K562 (cell line): ENCODE measurements at regions not wholly inside any gene's neighbourhood (a gene's known extent, or its start where the extent isn't known, plus 50 kb on each side); places are given as distances from the start of the nearest gene placed in this dataset.

Experiments
- EZH2 ChIP-seq: IDR thresholded peaks from 2 replicates; pipeline ENCODE4 v1.6.1; 2012; ENCODE audit warnings: low read depth, mild to moderate bottlenecking, inconsistent platforms, low read length, borderline replicate concordance
- KDM5B ChIP-seq: fragments of 200-600 bp; sonication (generic); IDR thresholded peaks from 2 replicates; pipeline ENCODE4 v1.6.1; 2012; ENCODE audit warnings: low read depth, mild to moderate bottlenecking, moderate library complexity, low read length, control low read depth, inconsistent platforms; ENCODE audit not compliant: insufficient replicate concordance
- POLR2A ChIP-seq: fragments of 450-650 bp; conservative IDR thresholded peaks from 2 replicates; pipeline ENCODE4 v1.6.1; 2016
- RAD51 ChIP-seq: fragments of 450-650 bp; IDR thresholded peaks from 2 replicates; pipeline ENCODE4 v1.7.1; 2016; ENCODE audit warnings: low read depth, mild to moderate bottlenecking, borderline replicate concordance
- SAP30 ChIP-seq: fragments of 200-600 bp; sonication (generic); IDR thresholded peaks from 2 replicates; pipeline ENCODE4 v1.6.1; 2012; ENCODE audit warnings: borderline replicate concordance, low read depth, mild to moderate bottlenecking, moderate library complexity, low read length, control low read depth, inconsistent platforms; ENCODE audit not compliant: insufficient read depth, poor library complexity, severe bottlenecking
- TF ChIP-seq, protein P1 (sequence below): sonication (generic); formaldehyde crosslinking; IDR thresholded peaks from 2 replicates; pipeline ENCODE4 v1.9.0; 2022; ENCODE audit warnings: mild to moderate bottlenecking, missing genetic modification reagents
- TF ChIP-seq, protein P2 (sequence below): fragments of 250-450 bp; sonication (Bioruptor Pico); IDR thresholded peaks from 2 replicates; pipeline ENCODE4 v1.4.0; 2020; ENCODE audit warnings: mild to moderate bottlenecking
- TF ChIP-seq, protein P3 (sequence below), 2 experiments: IDR thresholded peaks; 2 replicates each; pipeline ENCODE4 v1.6.1; 2011; ENCODE audit warnings: borderline replicate concordance in 1 of 2, control low read depth in 1 of 2, low read depth in 1 of 2, low read length in 1 of 2, mild to moderate bottlenecking in 1 of 2, mixed read lengths in 1 of 2, moderate library complexity in 1 of 2; ENCODE audit not compliant: insufficient read depth in 1 of 2, insufficient read length in 1 of 2, poor library complexity in 1 of 2, severe bottlenecking in 1 of 2; ENCODE audit errors: extremely low read depth in 1 of 2

DNA sequence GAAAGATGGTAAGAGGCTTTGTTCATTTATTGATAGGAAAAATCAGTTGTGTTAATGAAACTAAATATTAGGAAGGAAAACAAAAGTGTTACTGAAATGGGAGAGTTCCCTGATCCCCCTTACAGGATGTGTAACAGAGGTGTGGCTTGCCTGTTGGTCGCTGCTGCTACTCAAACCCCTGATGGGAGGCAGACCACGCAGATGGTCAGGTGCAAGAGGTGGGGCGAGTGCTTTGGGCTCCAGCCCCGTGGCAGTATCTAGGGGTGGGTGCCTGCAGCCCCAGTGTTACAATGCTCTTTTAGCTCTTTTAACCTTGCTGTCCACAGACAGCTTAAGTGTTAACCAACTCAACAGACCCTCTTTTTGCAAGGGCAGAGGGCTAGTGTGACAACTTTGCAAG is 319.6 kb upstream of the DCN start:
- no peak for TF ChIP-seq RAD51
- no peak for TF ChIP-seq POLR2A
- no peak for TF ChIP-seq SAP30
- TF ChIP-seq, protein P1, sequence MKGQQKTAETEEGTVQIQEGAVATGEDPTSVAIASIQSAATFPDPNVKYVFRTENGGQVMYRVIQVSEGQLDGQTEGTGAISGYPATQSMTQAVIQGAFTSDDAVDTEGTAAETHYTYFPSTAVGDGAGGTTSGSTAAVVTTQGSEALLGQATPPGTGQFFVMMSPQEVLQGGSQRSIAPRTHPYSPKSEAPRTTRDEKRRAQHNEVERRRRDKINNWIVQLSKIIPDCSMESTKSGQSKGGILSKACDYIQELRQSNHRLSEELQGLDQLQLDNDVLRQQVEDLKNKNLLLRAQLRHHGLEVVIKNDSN (CRISPR knock-in tag) = no peak
- TF ChIP-seq, protein P2, sequence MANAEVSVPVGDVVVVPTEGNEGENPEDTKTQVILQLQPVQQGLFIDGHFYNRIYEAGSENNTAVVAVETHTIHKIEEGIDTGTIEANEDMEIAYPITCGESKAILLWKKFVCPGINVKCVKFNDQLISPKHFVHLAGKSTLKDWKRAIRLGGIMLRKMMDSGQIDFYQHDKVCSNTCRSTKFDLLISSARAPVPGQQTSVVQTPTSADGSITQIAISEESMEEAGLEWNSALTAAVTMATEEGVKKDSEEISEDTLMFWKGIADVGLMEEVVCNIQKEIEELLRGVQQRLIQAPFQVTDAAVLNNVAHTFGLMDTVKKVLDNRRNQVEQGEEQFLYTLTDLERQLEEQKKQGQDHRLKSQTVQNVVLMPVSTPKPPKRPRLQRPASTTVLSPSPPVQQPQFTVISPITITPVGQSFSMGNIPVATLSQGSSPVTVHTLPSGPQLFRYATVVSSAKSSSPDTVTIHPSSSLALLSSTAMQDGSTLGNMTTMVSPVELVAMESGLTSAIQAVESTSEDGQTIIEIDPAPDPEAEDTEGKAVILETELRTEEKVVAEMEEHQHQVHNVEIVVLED (CRISPR knock-in tag) = no peak
- TF ChIP-seq, protein P3, sequence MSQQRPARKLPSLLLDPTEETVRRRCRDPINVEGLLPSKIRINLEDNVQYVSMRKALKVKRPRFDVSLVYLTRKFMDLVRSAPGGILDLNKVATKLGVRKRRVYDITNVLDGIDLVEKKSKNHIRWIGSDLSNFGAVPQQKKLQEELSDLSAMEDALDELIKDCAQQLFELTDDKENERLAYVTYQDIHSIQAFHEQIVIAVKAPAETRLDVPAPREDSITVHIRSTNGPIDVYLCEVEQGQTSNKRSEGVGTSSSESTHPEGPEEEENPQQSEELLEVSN (IDR thresholded peaks at IDR 0.05; ENCODE audit: borderline replicate concordance in 1 of 2, extremely low read depth in 1 of 2, insufficient read depth in 1 of 2, insufficient read length in 1 of 2, low read depth in 1 of 2, low read length in 1 of 2, poor library complexity in 1 of 2, severe bottlenecking in 1 of 2) = no peak
- TF ChIP-seq EZH2 = no peak
- TF ChIP-seq KDM5B = no peak
